GM19099 (cell line): ENCODE measurements at regions not wholly inside any gene's neighbourhood (a gene's known extent, or its start where the extent isn't known, plus 50 kb on each side); places are given as distances from the start of the nearest gene placed in this dataset.

Experiments used
- POLR2A ChIP-seq: IDR thresholded peaks from 3 replicates; pipeline ENCODE4 v1.6.1; 2011; ENCODE audit warnings: low read depth; ENCODE audit not compliant: insufficient read length; ENCODE audit errors: extremely low read depth

GRCh38 chr13:91193358-91193757 lies 154.1 kb upstream of the MIR17HG start:
- TF ChIP-seq POLR2A: no peak

GRCh38 chr13:91195789-91196188 lies 151.7 kb upstream of the MIR17HG start:
- TF ChIP-seq POLR2A: no peak

GRCh38 chr13:91196958-91197357 lies 150.5 kb upstream of the MIR17HG start:
- no peak for TF ChIP-seq POLR2A

GRCh38 chr13:91199866-91200265 lies 147.6 kb upstream of the MIR17HG start:
- no peak for TF ChIP-seq POLR2A

GRCh38 chr13:91200486-91200885 lies 147.0 kb upstream of the MIR17HG start:
- TF ChIP-seq POLR2A: no peak

GRCh38 chr13:91203430-91203829 lies 144.1 kb upstream of the MIR17HG start:
- TF ChIP-seq POLR2A: no peak

GRCh38 chr13:91207261-91207660 lies 140.2 kb upstream of the MIR17HG start:
- TF ChIP-seq POLR2A: no peak

- TF ChIP-seq POLR2A: no peak
Observed at GRCh38 chr13:91211510-91211909, 136.0 kb upstream of the MIR17HG start.

- no peak for TF ChIP-seq POLR2A
Observed at GRCh38 chr13:91212231-91212630, 135.3 kb upstream of the MIR17HG start.

GRCh38 chr13:91214031-91214430 lies 133.5 kb upstream of the MIR17HG start:
- no peak for TF ChIP-seq POLR2A

GRCh38 chr13:91216928-91217700 lies 130.4 kb upstream of the MIR17HG start:
- no peak for TF ChIP-seq POLR2A

- TF ChIP-seq POLR2A: no peak
Observed at GRCh38 chr13:91219201-91219600, 128.3 kb upstream of the MIR17HG start.

- no peak for TF ChIP-seq POLR2A
Observed at GRCh38 chr13:91220872-91221271, 126.6 kb upstream of the MIR17HG start.

- TF ChIP-seq POLR2A: no peak
Observed at GRCh38 chr13:91228108-91228507, 119.4 kb upstream of the MIR17HG start.

- no peak for TF ChIP-seq POLR2A
Observed at GRCh38 chr13:91228940-91229339, 118.5 kb upstream of the MIR17HG start.

GRCh38 chr13:91232716-91233115 lies 114.8 kb upstream of the MIR17HG start:
- no peak for TF ChIP-seq POLR2A

GRCh38 chr13:91233291-91233690 lies 114.2 kb upstream of the MIR17HG start:
- TF ChIP-seq POLR2A: no peak

GRCh38 chr13:91236182-91236581 lies 111.3 kb upstream of the MIR17HG start:
- no peak for TF ChIP-seq POLR2A

- TF ChIP-seq POLR2A: no peak
Observed at GRCh38 chr13:91236921-91237320, 110.6 kb upstream of the MIR17HG start.
